SH-SY5Y (cell line): ENCODE measurements at regions not wholly inside any gene's neighbourhood (a gene's known extent, or its start where the extent isn't known, plus 50 kb on each side); places are given as distances from the start of the nearest gene placed in this dataset.

Experiments
- GATA2 ChIP-seq: IDR thresholded peaks from 2 replicates; pipeline ENCODE4 v1.6.1; 2011; ENCODE audit warnings: mild to moderate bottlenecking, low read depth, low read length
- GATA3 ChIP-seq: IDR thresholded peaks from 2 replicates; pipeline ENCODE4 v1.6.1; 2011; ENCODE audit warnings: low read depth, mild to moderate bottlenecking, low read length, moderate library complexity

GRCh38 chr7:131276748-131277147, 50.9 kb upstream of the MKLN1 start:
- no peak for TF ChIP-seq GATA3
- no peak for TF ChIP-seq GATA2
